ENCODE measurements at regions not wholly inside any gene's neighbourhood (a gene's known extent, or its start where the extent isn't known, plus 50 kb on each side); places are given as distances from the start of the nearest gene placed in this dataset.
"Not testable (repeated sequence)": the region's sequence is repeated elsewhere in the genome, so short reads cannot be mapped to it uniquely, and the experiment has no call there.

DNA sequence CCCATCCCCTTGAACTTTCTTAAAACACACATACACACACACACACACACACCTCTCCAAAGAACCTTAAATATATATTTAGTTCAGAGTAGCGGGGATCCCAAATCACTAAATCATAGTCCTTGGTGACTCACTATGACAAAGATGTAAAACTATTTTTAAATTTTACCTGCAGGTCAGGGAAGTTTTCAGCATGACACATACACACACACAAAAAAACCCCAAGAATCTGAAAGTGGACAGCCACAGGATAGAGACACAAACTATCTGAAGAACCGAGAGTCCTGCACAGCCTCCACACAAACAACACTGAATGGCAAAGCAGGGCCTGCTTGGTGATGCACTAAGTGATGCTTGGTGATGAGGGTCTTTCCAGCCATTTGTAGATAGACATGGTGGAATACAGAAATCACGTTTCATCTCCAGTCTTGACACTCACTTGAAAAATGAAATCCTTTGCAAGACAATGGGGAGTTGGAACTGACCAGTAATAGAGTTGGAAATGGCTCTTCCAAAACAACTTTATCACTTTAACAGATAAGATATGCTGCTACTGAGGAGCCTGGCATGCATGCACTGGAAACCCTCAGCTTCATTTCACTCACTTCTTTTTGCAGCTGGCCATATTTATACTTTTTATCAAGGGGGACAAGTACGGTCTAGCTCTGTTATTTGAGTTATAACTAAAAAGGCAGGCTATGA, 307.3 kb downstream of the RAPGEF2 start:
- ATAC-seq (ENCODE audit: low read depth): no peak
- H3K27ac Mint-ChIP-seq: no peak overlapping the region
- no peaks in the 10 kb centered on the region for H3K9me3 Mint-ChIP-seq
- H3K4me1 Mint-ChIP-seq: no peaks in the 10 kb centered on the region
- no peak for DNase-seq
- no peak overlapping the region for H3K4me3 Mint-ChIP-seq
- POLR2A ChIA-PET: no interaction called here
- no peaks in the 10 kb centered on the region for H3K36me3 Mint-ChIP-seq
- no peaks in the 10 kb centered on the region for H3K27me3 Mint-ChIP-seq

DNA sequence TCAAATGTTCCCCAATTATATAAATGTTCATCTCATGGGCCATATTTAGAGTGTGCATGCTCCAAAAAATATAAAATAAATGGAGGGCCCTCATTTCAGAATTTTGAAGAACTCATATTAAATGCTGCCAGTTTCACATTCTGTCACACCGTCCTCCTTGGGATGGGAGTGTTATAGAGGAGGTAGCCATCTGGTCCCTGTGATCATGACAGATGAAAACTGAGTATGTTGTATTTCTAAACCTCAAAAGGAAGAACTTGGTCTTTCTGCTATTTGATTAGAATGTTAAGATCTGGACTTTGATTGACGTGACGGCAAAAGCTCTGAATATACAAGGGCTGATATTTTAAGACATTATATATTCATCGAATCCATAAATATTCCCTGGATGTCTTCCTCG, 308.0 kb downstream of the RAPGEF2 start:
- Mint-ChIP-seq H3K4me3 (no peak overlapping the region), H3K36me3 (no peaks in the 10 kb centered on the region), H3K4me1 (no peaks in the 10 kb centered on the region), H3K9me3 (no peaks in the 10 kb centered on the region), H3K27ac (no peak overlapping the region), H3K27me3 (no peaks in the 10 kb centered on the region)
- DNase-seq (no peak), ATAC-seq (ENCODE audit: low read depth) (no peak)
- POLR2A ChIA-PET: no interaction called here

DNA sequence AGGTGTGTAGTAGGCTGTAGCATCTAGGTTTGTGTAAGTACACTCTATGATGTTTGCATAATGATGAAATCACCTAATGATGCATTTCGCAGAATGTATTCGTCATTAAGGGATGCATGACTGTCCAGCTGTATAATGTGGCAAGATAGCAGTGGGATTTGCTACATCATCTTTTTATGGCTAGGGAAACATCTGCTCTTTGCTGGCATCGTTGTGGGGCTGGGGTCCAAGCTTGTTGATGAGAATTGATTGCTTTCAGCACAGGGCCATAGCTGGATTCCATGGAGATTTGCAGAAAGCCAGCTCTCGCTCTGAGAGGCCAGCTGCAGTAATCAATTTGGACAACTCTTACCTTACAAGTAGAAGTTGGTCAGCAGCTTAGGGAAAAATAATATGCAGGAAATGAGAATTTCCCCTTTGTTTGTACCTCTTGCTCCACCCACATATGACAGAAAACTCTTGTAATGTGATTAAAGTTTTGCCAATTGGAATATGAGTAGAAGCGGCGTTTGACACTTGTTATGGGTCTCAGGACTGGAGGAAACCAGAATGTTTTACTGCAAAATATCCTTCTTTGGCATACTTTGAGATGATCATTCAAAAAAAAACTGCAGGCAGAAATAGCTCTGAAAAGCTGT, 310.5 kb downstream of the RAPGEF2 start:
- no peak overlapping the region for H3K27ac Mint-ChIP-seq
- ATAC-seq (ENCODE audit: low read depth): no peak
- no peaks in the 10 kb centered on the region for H3K9me3 Mint-ChIP-seq
- no peak overlapping the region for H3K4me3 Mint-ChIP-seq
- DNase-seq: no peak
- no peaks in the 10 kb centered on the region for H3K36me3 Mint-ChIP-seq
- POLR2A ChIA-PET: no interaction called here
- no peaks in the 10 kb centered on the region for H3K4me1 Mint-ChIP-seq
- H3K27me3 Mint-ChIP-seq: peaks cover 8% of the 10 kb centered on the region

DNA sequence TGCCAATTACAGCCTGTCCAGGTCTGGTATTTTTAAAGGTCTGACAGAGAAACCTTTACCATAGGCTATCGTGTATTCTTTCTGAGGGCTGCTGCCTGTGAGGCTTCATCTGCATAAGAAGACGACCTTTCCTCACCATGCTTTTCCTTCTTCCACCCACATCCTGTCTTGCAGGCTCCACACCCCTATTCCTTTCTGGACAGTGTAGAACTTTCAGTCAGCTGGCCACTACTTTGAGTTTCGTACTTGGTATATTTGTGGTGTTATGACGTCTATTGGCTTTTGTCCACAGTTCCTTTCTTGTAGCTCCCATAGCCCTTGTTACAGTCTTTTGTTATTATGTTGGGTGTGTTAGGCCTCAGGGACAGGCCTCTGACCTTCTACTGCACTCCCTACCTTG, 311.4 kb downstream of the RAPGEF2 start:
- no peak for ATAC-seq (ENCODE audit: low read depth)
- no peak overlapping the region for H3K27ac Mint-ChIP-seq
- POLR2A ChIA-PET: no interaction called here
- no peaks in the 10 kb centered on the region for H3K9me3 Mint-ChIP-seq
- H3K27me3 Mint-ChIP-seq: peaks cover 9% of the 10 kb centered on the region
- no peak overlapping the region for H3K4me3 Mint-ChIP-seq
- H3K36me3 Mint-ChIP-seq: no peaks in the 10 kb centered on the region
- DNase-seq: no peak
- H3K4me1 Mint-ChIP-seq: no peaks in the 10 kb centered on the region

DNA sequence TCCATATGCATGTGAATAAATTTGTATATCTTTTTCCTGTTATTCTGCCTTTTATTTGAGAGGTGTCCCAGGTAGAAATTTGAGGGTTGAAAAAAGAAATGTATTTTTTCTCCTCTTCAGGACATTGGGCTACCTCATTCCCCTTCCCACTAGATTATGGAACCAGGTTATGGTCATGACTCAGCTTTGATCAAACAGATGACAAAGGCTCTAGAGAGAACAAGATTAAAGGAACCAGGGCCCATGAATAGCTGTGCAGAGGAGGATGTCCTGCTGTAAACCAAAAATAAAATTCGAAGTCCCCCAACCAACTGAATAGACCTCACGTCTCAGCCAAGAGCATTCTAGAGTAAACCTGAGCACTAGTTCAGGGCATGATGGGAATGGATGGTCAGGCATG, 313.2 kb downstream of the RAPGEF2 start:
- POLR2A ChIA-PET: no interaction called here
- peaks cover 1% of the 10 kb centered on the region for H3K9me3 Mint-ChIP-seq
- no peaks in the 10 kb centered on the region for H3K36me3 Mint-ChIP-seq
- H3K27ac Mint-ChIP-seq: no peak overlapping the region
- H3K4me1 Mint-ChIP-seq: no peaks in the 10 kb centered on the region
- H3K4me3 Mint-ChIP-seq: no peak overlapping the region
- DNase-seq (no peak), ATAC-seq (ENCODE audit: low read depth) (no peak)
- peaks cover 9% of the 10 kb centered on the region for H3K27me3 Mint-ChIP-seq

DNA sequence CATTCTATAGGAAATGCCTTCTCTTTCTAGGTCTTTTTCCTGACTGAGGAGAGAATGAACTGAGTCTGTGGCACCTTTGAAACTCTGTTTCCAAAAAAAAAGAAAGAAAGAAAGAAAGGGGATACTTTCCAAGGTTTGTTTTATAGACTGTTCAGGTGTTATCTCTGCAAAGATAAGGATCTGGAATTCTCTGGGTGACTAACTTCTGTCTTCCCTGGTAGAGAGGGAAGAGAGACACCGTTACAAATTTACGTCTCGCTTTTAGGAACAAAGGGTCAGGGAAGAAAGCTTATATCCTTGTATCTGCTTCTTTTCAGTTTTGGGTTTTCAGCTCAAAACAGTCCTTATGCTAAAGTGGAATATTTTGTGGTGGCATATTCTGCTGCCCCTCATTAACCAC, 314.1 kb downstream of the RAPGEF2 start:
- Mint-ChIP-seq H3K9me3 (peaks cover 1% of the 10 kb centered on the region), H3K36me3 (no peaks in the 10 kb centered on the region), H3K4me3 (no peak overlapping the region), H3K27me3 (peaks cover 9% of the 10 kb centered on the region), H3K4me1 (no peaks in the 10 kb centered on the region), H3K27ac (no peak overlapping the region)
- no peak for ATAC-seq (ENCODE audit: low read depth)
- DNase-seq: no peak
- POLR2A ChIA-PET: no interaction called here

DNA sequence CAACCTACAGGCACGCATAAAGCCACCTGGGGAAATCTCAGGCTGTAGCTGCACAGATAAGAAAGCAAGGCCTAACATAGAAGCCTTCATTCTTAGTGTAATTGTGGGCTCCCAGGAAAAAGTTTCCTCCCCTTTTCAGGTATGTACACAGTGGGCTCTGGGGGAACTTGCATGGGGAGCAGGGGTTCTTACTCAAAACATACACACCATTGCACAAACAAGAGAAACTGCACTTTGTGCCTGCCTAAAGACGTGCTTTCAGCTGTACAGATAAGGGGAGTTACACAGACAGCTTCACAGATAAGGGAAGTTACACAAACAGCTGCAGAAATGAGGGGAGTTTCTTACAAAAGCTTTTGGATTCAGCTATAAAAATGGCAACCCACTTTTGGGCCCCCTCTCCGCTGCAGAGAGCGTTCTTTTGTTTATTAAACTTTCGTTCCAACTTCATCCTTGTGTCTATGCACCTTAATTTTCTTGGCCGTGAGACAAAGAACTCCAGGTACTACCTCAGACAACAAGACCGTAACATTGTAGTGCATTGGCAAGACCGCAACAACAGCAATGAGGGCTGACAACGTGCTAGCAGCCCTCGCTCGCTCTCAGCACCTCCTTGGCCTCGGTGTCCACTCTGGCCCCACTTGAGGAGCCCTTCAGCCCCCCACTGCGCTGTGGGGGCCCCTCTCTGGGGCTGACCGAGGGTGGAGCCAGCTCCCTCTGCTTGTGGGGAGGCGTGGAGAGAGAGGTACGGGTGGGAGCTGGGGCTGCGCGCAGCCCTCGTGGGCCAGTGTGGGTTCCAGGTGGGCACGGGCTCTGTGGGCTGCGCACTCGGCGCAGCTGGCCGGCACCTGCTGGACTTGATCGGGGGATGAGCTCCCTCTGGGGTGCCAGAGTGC, 317.5 kb downstream of the RAPGEF2 start:
- Mint-ChIP-seq H3K27ac (no peak overlapping the region), H3K9me3 (peaks cover 1% of the 10 kb centered on the region), H3K4me1 (no peaks in the 10 kb centered on the region), H3K4me3 (no peak overlapping the region), H3K27me3 (peaks cover 9% of the 10 kb centered on the region), H3K36me3 (no peaks in the 10 kb centered on the region)
- POLR2A ChIA-PET: no interaction called here
- DNase-seq (no peak), ATAC-seq (ENCODE audit: low read depth) (no peak)

DNA sequence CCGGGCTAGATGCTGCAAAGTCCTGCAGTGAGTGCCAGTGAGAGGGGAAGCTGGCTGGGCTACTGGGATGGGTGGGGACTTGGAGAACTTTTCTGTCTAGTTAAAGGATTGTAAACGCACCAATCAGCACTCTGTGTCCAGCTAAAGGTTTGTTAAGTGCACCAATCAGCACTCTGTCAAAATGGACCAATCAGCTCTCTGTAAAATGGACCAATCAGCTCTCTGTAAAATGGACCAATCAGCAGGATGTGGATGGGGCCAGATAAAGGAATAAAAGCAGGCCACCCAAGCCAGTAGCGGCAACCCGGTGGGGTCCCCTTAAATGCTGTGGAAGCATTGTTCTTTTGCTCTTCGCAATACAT, 318.2 kb downstream of the RAPGEF2 start:
- H3K27ac Mint-ChIP-seq; H3K4me3 Mint-ChIP-seq; H3K27me3 Mint-ChIP-seq; POLR2A ChIA-PET; H3K4me1 Mint-ChIP-seq; ATAC-seq (ENCODE audit: low read depth); DNase-seq; H3K36me3 Mint-ChIP-seq; H3K9me3 Mint-ChIP-seq: not testable (repeated sequence)

DNA sequence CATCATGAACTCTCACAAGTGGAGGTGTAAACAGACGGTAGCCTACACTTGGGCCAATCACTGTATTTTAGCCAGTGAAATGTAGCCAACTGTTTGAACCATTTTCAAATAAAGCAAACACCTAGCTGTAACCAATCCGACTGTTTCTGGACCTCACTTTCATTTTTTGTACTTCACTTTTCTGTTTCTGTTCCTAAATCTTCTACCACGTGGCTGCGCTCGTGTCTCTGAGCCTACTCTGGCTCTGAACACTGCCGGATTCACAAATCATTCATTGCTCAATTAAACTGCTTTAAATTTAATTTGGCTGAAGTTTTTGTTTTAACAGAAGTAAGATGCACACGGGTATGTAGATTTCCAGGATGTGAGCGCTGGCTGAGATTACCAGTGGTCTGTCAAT, 319.1 kb downstream of the RAPGEF2 start:
- ATAC-seq (ENCODE audit: low read depth): no peak
- DNase-seq: no peak
- Mint-ChIP-seq H3K4me1 (no peaks in the 10 kb centered on the region), H3K9me3 (peaks cover 1% of the 10 kb centered on the region), H3K27me3 (peaks cover 7% of the 10 kb centered on the region), H3K4me3 (no peak overlapping the region), H3K27ac (no peak overlapping the region), H3K36me3 (no peaks in the 10 kb centered on the region)
- POLR2A ChIA-PET: no interaction called here

DNA sequence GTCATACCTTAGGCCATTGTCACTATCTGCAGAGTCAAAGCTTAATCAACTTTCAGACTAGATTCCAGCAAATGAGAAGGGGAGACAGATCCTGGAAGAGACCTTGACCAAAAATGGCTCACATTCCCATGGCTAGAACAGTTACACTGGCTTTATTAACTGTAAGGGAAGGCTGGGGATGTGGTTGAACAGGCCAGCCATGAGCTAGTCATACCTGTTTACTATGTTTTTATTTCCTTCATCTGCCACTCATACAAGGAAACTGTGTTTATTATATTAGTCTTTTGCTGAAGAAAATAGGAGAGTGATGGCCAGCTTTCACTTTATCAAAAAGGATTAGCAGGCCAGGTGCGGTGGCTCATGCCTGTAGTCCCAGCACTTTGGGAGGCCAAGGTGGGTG, 319.7 kb downstream of the RAPGEF2 start:
- Mint-ChIP-seq H3K4me3 (no peak overlapping the region), H3K36me3 (no peaks in the 10 kb centered on the region), H3K27ac (no peak overlapping the region), H3K9me3 (peaks cover 1% of the 10 kb centered on the region), H3K4me1 (no peaks in the 10 kb centered on the region), H3K27me3 (peaks cover 3% of the 10 kb centered on the region)
- no peak for ATAC-seq (ENCODE audit: low read depth)
- POLR2A ChIA-PET: no interaction called here
- DNase-seq: no peak

DNA sequence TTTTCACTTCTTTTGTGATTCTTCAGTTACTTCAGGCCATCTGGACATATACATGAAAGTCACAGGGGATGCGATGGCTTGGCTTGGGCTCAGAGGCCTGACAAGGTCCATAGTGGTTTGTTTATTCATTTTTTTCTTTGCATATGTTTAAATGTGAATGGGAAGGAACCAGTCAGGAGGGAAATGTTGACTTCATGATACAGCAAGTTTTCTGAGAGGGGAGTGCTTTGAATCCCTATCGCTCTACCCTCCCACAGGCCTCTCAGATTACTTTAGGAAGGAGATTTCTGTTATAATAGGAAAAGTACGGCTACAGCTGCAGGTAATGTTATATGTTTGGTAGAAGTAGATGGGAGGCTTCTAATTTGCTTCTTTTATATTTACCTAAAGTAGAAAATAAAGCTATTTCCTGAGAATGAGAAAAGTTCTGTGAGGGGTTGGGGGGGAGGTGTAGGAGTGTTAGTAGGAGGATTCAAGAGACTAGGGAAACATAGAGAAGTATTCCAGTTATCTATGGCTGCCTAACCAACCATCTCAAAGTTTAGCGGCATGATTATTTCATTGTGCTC, 322.9 kb downstream of the RAPGEF2 start:
- Mint-ChIP-seq H3K4me1 (peaks cover 4% of the 10 kb centered on the region), H3K27me3 (peaks cover 3% of the 10 kb centered on the region), H3K4me3 (no peak overlapping the region), H3K9me3 (no peaks in the 10 kb centered on the region), H3K36me3 (no peaks in the 10 kb centered on the region), H3K27ac (no peak overlapping the region)
- POLR2A ChIA-PET: no interaction called here
- ATAC-seq (ENCODE audit: low read depth) (no peak), DNase-seq (no peak)

DNA sequence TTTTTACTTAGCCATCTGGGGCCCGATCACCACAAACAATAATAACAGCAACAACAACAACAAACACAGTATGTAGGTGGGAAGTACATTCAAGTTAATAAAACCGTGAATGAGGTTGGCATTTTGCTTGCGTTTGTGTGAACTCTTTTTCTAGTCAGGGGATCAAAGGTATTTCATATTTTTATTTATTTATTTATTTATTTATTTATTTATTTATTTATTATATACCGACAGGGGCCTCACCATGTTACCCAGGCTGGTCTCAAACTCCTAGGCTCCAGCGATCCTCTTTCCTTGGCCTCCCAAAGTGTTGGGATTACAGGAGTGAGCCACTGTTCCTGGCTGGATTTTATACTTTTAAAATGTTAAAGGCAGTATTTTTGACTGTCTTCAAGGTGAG, 325.4 kb downstream of the RAPGEF2 start:
- Mint-ChIP-seq H3K4me3 (no peak overlapping the region), H3K9me3 (no peaks in the 10 kb centered on the region), H3K27me3 (peaks cover 3% of the 10 kb centered on the region), H3K27ac (no peak overlapping the region), H3K4me1 (peaks cover 4% of the 10 kb centered on the region), H3K36me3 (no peaks in the 10 kb centered on the region)
- no peak for ATAC-seq (ENCODE audit: low read depth)
- DNase-seq: no peak
- POLR2A ChIA-PET: no interaction called here

DNA sequence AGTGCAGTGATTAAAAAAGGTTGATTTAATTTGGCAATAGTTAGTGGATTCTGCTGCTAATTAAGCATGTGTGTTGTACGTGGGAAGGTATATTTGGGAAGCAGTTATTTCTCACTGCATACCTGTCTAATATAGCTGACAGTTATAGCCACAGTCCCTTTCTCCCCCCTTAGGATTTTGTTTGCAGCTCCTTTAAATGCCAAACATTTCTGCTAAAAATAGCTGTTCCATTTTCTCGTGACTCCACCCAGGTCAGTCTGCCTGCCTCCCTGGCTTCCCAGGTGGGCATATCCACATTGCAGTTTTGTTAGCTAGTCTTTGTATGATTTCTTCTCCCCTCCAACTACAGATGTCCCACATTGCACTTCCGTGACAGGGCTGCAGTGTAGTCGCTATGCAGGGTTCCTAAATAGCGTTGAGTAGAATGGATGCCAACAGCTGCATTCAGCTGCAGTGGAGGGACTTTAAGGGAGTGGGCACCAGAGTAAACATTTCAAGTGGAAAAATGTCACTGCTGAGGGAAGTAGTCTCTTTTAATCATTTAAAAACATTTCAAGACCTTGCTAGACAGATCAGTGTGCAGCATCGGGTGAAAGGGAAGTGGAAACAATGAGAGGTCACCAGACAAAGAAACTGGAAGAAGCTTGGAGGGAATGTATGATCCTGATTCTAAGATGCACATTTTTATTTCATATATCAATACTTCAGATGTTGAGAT, 326.3 kb downstream of the RAPGEF2 start:
- Mint-ChIP-seq H3K9me3 (no peaks in the 10 kb centered on the region), H3K4me3 (no peak overlapping the region), H3K27ac (no peak overlapping the region), H3K27me3 (peaks cover 10% of the 10 kb centered on the region), H3K36me3 (no peaks in the 10 kb centered on the region), H3K4me1 (peaks cover 4% of the 10 kb centered on the region)
- POLR2A ChIA-PET: no interaction called here
- no peak for DNase-seq
- no peak for ATAC-seq (ENCODE audit: low read depth)
